Karpas-422 (cell line): ENCODE measurements at regions not wholly inside any gene's neighbourhood (a gene's known extent, or its start where the extent isn't known, plus 50 kb on each side); places are given as distances from the start of the nearest gene placed in this dataset.

Experiments
- DNase-seq: peaks from one replicate; pipeline ENCODE4 v3.0.0-alpha.2; 2015
- H2AFZ ChIP-seq: fragments of 200-600 bp; sonication (generic); 2 replicates; pipeline ENCODE4 v1.6.1; 2014; ENCODE audit warnings: antibody characterized with exemption, low read length, mixed read lengths
- H3K27ac ChIP-seq: fragments of 200-600 bp; sonication (generic); 2 replicates; pipeline ENCODE4 v1.5.1; 2014; ENCODE audit warnings: mild to moderate bottlenecking, low read length, moderate library complexity
- H3K27me3 ChIP-seq: fragments of 200-600 bp; sonication (generic); 2 replicates; pipeline ENCODE4 v1.6.1; 2014; ENCODE audit warnings: low read length, mixed read lengths
- H3K36me3 ChIP-seq: fragments of 200-600 bp; sonication (generic); 2 replicates; pipeline ENCODE4 v1.6.1; 2014; ENCODE audit warnings: low read length, mixed read lengths; ENCODE audit not compliant: insufficient read depth
- H3K4me1 ChIP-seq: fragments of 200-600 bp; sonication (generic); 2 replicates; pipeline ENCODE4 v1.6.1; 2014; ENCODE audit warnings: mild to moderate bottlenecking, low read length, mixed read lengths
- H3K4me2 ChIP-seq: fragments of 200-600 bp; sonication (generic); 2 replicates; pipeline ENCODE4 v1.6.1; 2014; ENCODE audit warnings: low read length, low read depth, mild to moderate bottlenecking; ENCODE audit not compliant: poor library complexity, severe bottlenecking
- H3K4me3 ChIP-seq: fragments of 200-600 bp; sonication (generic); 2 replicates; pipeline ENCODE4 v1.5.1; 2014; ENCODE audit warnings: mild to moderate bottlenecking, antibody characterized with exemption, low read length, mixed read lengths
- H3K79me2 ChIP-seq: fragments of 200-600 bp; sonication (generic); 2 replicates; pipeline ENCODE4 v1.6.1; 2014; ENCODE audit warnings: mild to moderate bottlenecking, low read length, mixed read lengths
- H3K9ac ChIP-seq: fragments of 200-600 bp; sonication (generic); 2 replicates; pipeline ENCODE4 v1.6.0; 2014; ENCODE audit warnings: low read length
- H3K9me2 ChIP-seq: fragments of 200-600 bp; sonication (generic), shearing (Covaris generic); replicated peaks from 2 replicates; pipeline ENCODE4 v1.6.0; 2014; ENCODE audit warnings: mild to moderate bottlenecking, low read length, moderate library complexity; ENCODE audit not compliant: insufficient read depth
- H3K9me3 ChIP-seq: fragments of 300-700, 200-600 bp; sonication (generic); 2 replicates; pipeline ENCODE4 v1.6.1; 2014; ENCODE audit warnings: low read length, mixed read lengths
- H4K20me1 ChIP-seq: fragments of 200-600 bp; sonication (generic); 2 replicates; pipeline ENCODE4 v1.6.1; 2014; ENCODE audit warnings: mild to moderate bottlenecking, antibody characterized with exemption, low read length, low read depth; ENCODE audit not compliant: insufficient read depth

DNA sequence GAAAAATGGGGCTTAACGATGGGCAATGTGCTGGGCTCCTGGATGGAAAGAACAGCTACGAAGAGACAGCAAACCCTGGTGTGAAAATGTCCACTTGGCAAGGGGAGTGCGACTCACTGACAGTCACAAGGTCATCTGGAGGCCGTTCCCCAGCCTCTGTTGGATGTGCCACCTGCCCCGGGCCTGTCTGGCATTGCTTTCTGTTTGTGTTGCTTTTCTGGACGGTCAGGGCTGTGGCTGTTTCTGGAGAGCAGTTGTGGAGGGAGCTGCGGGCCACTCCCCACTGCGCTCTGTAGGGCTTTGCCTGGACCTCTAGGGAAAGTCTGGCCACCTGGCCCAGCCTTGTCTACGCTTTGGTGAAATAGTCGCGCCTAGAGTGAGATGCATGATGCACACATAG is 185.3 kb downstream of the IRX1 start:
- Histone ChIP-seq H3K4me1 (no peaks in the 10 kb centered on the region), H3K9me3 (peaks cover 7% of the 10 kb centered on the region), H3K27ac (no peak overlapping the region), H3K4me2 (no peak overlapping the region), H3K9ac (no peak overlapping the region), H3K79me2 (no peaks in the 10 kb centered on the region), H3K4me3 (no peak overlapping the region), H3K27me3 (no peaks in the 10 kb centered on the region), H4K20me1 (no peaks in the 10 kb centered on the region), H2AFZ (no peak overlapping the region), H3K9me2 (no peaks in the 10 kb centered on the region), H3K36me3 (no peaks in the 10 kb centered on the region)
- no peak for DNase-seq

DNA sequence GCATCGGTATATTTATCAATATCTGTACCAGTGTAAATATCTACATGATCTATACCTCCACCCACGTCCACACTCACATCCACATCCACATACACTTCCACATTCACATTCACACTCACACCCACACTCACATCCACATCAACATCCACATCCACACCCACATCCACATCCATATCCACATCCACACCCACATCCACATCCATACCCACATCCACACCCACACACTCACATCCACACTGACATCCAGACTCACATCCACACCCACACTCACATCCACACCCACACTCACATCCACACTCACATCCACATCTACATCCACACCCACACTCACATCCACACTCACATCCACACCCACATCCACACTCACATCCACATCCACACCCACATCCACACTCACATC is 189.2 kb downstream of the IRX1 start:
- Histone ChIP-seq H3K27ac (no peak overlapping the region), H4K20me1 (no peaks in the 10 kb centered on the region), H3K79me2 (no peaks in the 10 kb centered on the region), H3K4me1 (no peaks in the 10 kb centered on the region), H3K4me3 (no peak overlapping the region), H3K36me3 (no peaks in the 10 kb centered on the region), H3K9me2 (no peaks in the 10 kb centered on the region), H3K4me2 (no peak overlapping the region), H3K9me3 (peaks cover 28% of the 10 kb centered on the region), H3K27me3 (no peaks in the 10 kb centered on the region), H3K9ac (no peak overlapping the region), H2AFZ (no peak overlapping the region)
- no peak for DNase-seq

DNA sequence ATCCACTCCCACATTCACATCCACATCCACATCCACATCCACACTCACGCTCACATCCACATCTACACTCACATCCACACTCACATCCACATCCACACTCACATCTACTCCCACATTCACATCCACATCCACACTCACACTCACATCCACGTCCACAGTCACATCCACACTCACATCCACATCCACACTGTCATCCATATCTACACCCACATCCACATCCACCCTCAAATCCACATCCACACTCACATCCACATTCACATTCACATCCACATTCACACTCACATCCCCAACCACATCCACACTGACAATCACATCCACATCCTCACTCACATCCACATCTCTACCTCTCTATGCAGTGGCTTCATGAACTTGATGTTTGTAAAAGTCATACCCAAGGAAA is 190.5 kb downstream of the IRX1 start:
- Histone ChIP-seq H2AFZ (no peak overlapping the region), H3K4me1 (no peaks in the 10 kb centered on the region), H3K9ac (no peak overlapping the region), H3K27me3 (no peaks in the 10 kb centered on the region), H3K9me3 (peaks cover 34% of the 10 kb centered on the region), H3K4me3 (no peak overlapping the region), H3K79me2 (no peaks in the 10 kb centered on the region), H4K20me1 (no peaks in the 10 kb centered on the region), H3K9me2 (no peaks in the 10 kb centered on the region), H3K4me2 (no peak overlapping the region), H3K27ac (no peak overlapping the region), H3K36me3 (no peaks in the 10 kb centered on the region)
- DNase-seq, result no peak

DNA sequence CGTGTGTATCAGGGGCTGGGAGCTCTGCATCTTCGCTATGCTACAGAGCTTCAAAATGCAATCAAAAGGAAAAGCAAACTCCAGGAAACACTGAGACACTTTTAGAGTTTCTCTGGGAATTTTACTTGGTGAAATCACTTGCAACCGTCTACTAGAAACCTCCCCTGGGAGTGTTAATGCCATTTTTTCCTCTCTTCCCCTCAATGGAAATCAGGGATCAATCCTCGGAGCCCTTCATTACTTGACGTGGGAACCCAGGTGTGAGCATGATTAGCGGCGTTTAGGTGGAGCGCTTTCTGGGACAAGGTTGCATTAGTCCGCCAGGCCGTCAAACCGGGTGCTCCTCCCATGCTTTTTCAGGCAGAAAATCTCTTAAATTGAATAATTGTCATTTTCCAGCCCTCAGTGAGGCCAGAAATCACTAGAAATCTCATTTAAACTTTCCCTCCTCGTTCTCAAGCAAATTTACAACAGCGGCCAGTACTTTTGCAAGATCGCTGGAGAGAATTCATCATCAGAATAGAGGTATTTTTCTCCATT is 191.3 kb downstream of the IRX1 start:
- DNase-seq, result no peak
- no peaks in the 10 kb centered on the region for H3K4me1 ChIP-seq
- no peak overlapping the region for H3K27ac ChIP-seq
- no peaks in the 10 kb centered on the region for H4K20me1 ChIP-seq
- no peak overlapping the region for H2AFZ ChIP-seq
- H3K79me2 ChIP-seq, result no peaks in the 10 kb centered on the region
- H3K27me3 ChIP-seq, result no peaks in the 10 kb centered on the region
- H3K9me3 ChIP-seq, result peaks cover 34% of the 10 kb centered on the region
- no peak overlapping the region for H3K4me3 ChIP-seq
- H3K36me3 ChIP-seq, result no peaks in the 10 kb centered on the region
- H3K9ac ChIP-seq, result no peak overlapping the region
- no peak overlapping the region for H3K4me2 ChIP-seq
- no peaks in the 10 kb centered on the region for H3K9me2 ChIP-seq

DNA sequence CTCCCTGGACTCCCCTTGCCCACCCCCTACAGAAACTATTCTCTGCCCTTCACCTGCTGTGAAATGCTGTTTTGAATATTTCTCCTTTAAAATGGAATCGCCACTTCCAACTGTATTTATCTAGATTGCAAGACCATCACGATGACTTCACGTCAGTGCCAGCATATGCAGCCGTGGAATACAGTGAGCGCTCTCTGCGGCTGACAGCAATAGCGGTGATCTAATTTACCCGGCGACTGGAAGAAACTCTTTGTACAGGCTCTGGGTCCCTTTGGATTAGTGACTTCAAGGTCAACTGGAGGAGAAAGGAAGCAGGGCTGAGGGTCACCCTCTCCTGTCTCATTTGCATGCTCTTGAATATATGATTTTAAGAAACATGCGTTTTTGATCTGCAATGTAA is 192.0 kb downstream of the IRX1 start:
- no peaks in the 10 kb centered on the region for H3K27me3 ChIP-seq
- no peaks in the 10 kb centered on the region for H3K79me2 ChIP-seq
- peaks cover 36% of the 10 kb centered on the region for H3K9me3 ChIP-seq
- H3K4me1 ChIP-seq, result no peaks in the 10 kb centered on the region
- H3K9ac ChIP-seq, result no peak overlapping the region
- no peak for DNase-seq
- H2AFZ ChIP-seq, result no peak overlapping the region
- H3K9me2 ChIP-seq, result no peaks in the 10 kb centered on the region
- no peak overlapping the region for H3K4me2 ChIP-seq
- no peak overlapping the region for H3K4me3 ChIP-seq
- H3K36me3 ChIP-seq, result no peaks in the 10 kb centered on the region
- no peaks in the 10 kb centered on the region for H4K20me1 ChIP-seq
- no peak overlapping the region for H3K27ac ChIP-seq

DNA sequence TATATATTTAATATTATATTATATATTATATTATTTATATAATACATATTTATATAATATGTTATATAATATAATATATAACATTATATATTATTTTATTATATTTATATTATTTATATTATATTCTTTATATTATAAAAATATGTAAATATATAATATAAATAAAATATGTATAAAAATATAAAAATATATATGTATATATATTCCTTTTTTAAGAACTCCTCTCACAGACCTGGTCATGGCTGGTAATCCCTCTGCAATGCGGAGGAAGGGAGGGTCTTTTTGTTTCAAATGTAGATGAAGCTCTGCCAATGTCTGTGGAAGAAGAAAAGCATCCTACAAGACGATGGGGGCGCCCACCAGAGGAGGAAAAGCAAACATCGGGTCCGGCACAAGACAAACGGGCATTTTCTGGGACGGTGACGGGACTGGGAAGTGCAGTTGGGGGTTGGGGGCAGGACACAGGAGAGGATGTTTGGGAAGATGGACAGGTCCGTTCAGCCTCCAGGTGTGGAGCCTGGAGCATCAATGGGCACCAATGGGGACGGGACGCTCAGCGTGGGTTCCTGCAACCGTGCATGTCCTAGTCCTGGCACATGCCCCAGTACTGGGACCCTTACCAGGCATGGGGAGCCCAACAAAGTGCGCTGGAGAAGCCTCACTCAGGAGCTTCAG is 194.0 kb downstream of the IRX1 start:
- Histone ChIP-seq H2AFZ (no peak overlapping the region), H3K36me3 (no peaks in the 10 kb centered on the region), H3K9ac (no peak overlapping the region), H3K9me3 (peaks cover 45% of the 10 kb centered on the region), H4K20me1 (no peaks in the 10 kb centered on the region), H3K4me3 (no peak overlapping the region), H3K27me3 (no peaks in the 10 kb centered on the region), H3K4me1 (no peaks in the 10 kb centered on the region), H3K4me2 (no peak overlapping the region), H3K79me2 (no peaks in the 10 kb centered on the region), H3K27ac (no peak overlapping the region), H3K9me2 (no peaks in the 10 kb centered on the region)
- no peak for DNase-seq

DNA sequence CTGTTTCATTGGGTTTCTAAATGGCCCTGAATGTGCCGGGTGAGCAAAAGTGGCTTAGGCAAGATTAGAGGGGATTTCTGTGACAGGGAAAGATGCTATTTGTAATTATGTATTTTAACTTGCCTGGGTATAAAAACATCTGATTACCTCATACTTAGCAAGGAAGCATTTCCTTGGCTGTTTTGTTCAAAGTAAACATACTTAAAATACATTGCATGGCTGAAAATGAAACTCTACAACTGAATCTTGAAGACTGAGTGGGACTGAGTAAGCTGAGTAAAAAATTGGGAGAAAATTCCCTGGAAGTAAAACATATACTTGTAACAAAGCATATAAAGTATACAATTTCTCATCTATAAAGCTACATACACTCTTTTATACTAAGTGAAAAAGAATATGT is 197.5 kb downstream of the IRX1 start:
- H4K20me1 ChIP-seq, result no peaks in the 10 kb centered on the region
- no peaks in the 10 kb centered on the region for H3K27me3 ChIP-seq
- no peaks in the 10 kb centered on the region for H3K4me1 ChIP-seq
- no peak overlapping the region for H3K4me2 ChIP-seq
- DNase-seq, result no peak
- H3K4me3 ChIP-seq, result no peak overlapping the region
- H3K79me2 ChIP-seq, result no peaks in the 10 kb centered on the region
- no peaks in the 10 kb centered on the region for H3K36me3 ChIP-seq
- H3K9me2 ChIP-seq, result no peaks in the 10 kb centered on the region
- peaks cover 32% of the 10 kb centered on the region for H3K9me3 ChIP-seq
- H3K27ac ChIP-seq, result no peak overlapping the region
- H2AFZ ChIP-seq, result no peak overlapping the region
- no peak overlapping the region for H3K9ac ChIP-seq

DNA sequence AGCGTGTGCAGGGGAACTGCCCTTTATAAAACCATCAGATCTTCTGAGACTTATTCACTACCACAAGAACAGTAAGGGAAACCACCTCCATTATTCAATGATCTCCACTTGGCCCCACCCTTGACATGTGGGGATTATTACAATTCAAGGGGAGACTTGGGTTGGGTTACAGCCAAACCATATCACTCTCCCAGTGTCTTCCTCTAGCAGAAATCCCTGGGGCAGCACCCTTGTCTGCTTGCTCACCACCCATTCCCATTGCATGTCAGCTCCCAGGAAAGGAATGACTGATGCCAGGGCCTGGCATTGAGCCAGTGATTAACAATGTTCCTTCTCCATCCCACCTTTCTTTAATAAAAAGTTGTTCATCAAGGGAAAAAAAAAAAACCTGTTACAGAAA is 199.0 kb downstream of the IRX1 start:
- Histone ChIP-seq H3K27ac (no peak overlapping the region), H3K4me1 (no peaks in the 10 kb centered on the region), H3K27me3 (no peaks in the 10 kb centered on the region), H3K36me3 (no peaks in the 10 kb centered on the region), H4K20me1 (no peaks in the 10 kb centered on the region), H3K4me2 (no peak overlapping the region), H2AFZ (no peak overlapping the region), H3K9me2 (no peaks in the 10 kb centered on the region), H3K9ac (no peak overlapping the region), H3K4me3 (no peak overlapping the region), H3K79me2 (no peaks in the 10 kb centered on the region), H3K9me3 (peaks cover 41% of the 10 kb centered on the region)
- DNase-seq, result no peak
